K562 (cell line): ENCODE measurements at regions not wholly inside any gene's neighbourhood (a gene's known extent, or its start where the extent isn't known, plus 50 kb on each side); places are given as distances from the start of the nearest gene placed in this dataset.
A peak's percentile ranks its signal among the peaks of the same experiment; 100 is the strongest.

ENCODE experiments used
- CBX5 ChIP-seq: IDR thresholded peaks from 2 replicates; pipeline ENCODE4 v1.6.1; 2014; ENCODE audit warnings: low read depth, borderline replicate concordance
- CXXC5 ChIP-seq: fragments of 250-450 bp; sonication (Bioruptor Pico); IDR thresholded peaks from 2 replicates; pipeline ENCODE4 v1.8.0; 2022; ENCODE audit warnings: inconsistent platforms, mild to moderate bottlenecking, moderate library complexity
- HDAC6 ChIP-seq: IDR thresholded peaks from 2 replicates; pipeline ENCODE4 v1.6.1; 2012; ENCODE audit warnings: low read depth, mild to moderate bottlenecking, control low read depth, inconsistent platforms, low read length, moderate library complexity
- HDAC8 ChIP-seq: fragments of 450-650 bp; IDR thresholded peaks from 2 replicates; pipeline ENCODE4 v1.6.1; 2016; ENCODE audit warnings: mild to moderate bottlenecking, missing genetic modification characterization, moderate library complexity, missing compliant biosample characterization
- MBD2 ChIP-seq: sonication (generic); IDR thresholded peaks from 2 replicates; pipeline ENCODE4 v1.6.1; 2016; ENCODE audit warnings: low read depth, borderline replicate concordance
- NFE2 ChIP-seq: IDR thresholded peaks from 2 replicates; pipeline ENCODE4 v1.6.1; 2014; ENCODE audit warnings: antibody characterized with exemption, low read depth
- NR4A1 ChIP-seq, 2 experiments: fragments of 250-450 bp in 1 of 2; fragments of 450-650 bp in 1 of 2; sonication (Bioruptor Pico) in 1 of 2; IDR thresholded peaks; 2 replicates each; pipeline versions ENCODE4 v1.4.0 to v1.6.1; 2016 to 2020; ENCODE audit warnings: mild to moderate bottlenecking in 2 of 2, missing compliant biosample characterization in 1 of 2, missing genetic modification characterization in 1 of 2, moderate library complexity in 1 of 2
- POLR2H ChIP-seq: IDR thresholded peaks from 2 replicates; pipeline ENCODE4 v1.6.1; 2016; ENCODE audit warnings: missing genetic modification characterization, low read depth, mild to moderate bottlenecking, control low read depth, missing compliant biosample characterization, moderate library complexity
- RAD21 ChIP-seq, 2 experiments: fragments of 250-450 bp in 1 of 2; fragments of 450-650 bp in 1 of 2; sonication (Bioruptor Pico) in 1 of 2; formaldehyde crosslinking in 1 of 2; IDR thresholded peaks in 1 of 2; conservative IDR thresholded peaks in 1 of 2; 2 replicates each; pipeline versions ENCODE4 v1.4.0 to v1.8.0; 2020 to 2022; ENCODE audit warnings: mild to moderate bottlenecking in 2 of 2, moderate library complexity in 1 of 2
- RB1 ChIP-seq: fragments of 450-650 bp; IDR thresholded peaks from 2 replicates; pipeline ENCODE4 v1.6.1; 2017; ENCODE audit warnings: low read depth, mild to moderate bottlenecking
- ZBTB17 ChIP-seq: fragments of 450-650 bp; formaldehyde crosslinking; IDR thresholded peaks from 2 replicates; pipeline ENCODE4 v1.4.0; 2020; ENCODE audit warnings: mild to moderate bottlenecking
- ZC3H8 ChIP-seq: fragments of 450-650 bp; IDR thresholded peaks from 2 replicates; pipeline ENCODE4 v1.6.1; 2017
- TF ChIP-seq, protein P1 (sequence below): fragments of 450-650 bp; formaldehyde crosslinking; IDR thresholded peaks from 2 replicates; pipeline ENCODE4 v1.4.0; 2020; ENCODE audit warnings: mild to moderate bottlenecking, moderate library complexity
- TF ChIP-seq, protein P2 (sequence below): fragments of 450-650 bp; IDR thresholded peaks from 2 replicates; pipeline ENCODE4 v1.6.1; 2016; ENCODE audit warnings: mild to moderate bottlenecking, moderate library complexity
- TF ChIP-seq, protein P3 (sequence below): fragments of 450-650 bp; IDR thresholded peaks from 2 replicates; pipeline ENCODE4 v1.6.1; 2016; ENCODE audit warnings: antibody characterized with exemption

DNA sequence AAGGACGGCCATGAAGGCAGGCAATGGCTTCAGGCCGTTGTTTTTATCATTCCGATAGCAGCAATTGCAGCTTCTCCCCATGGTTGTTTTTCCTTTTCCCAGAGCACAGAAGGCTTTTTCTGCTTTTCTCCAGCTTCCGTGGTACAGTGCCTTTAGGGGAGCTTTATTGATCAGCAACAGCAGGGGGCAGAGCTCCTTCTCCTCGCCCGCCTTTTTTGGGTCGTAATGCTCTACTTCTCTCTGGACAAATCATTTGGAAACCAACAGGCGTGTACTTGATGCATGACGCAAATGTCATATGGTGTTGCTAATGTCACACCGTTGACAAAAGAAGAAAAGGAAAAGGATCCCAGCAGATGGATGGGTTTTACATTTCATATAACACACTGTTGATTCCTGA is 79.7 kb upstream of the SNRK start (continued):
- TF ChIP-seq CBX5: no peak
- TF ChIP-seq ZBTB17: no peak
- TF ChIP-seq, protein P1, sequence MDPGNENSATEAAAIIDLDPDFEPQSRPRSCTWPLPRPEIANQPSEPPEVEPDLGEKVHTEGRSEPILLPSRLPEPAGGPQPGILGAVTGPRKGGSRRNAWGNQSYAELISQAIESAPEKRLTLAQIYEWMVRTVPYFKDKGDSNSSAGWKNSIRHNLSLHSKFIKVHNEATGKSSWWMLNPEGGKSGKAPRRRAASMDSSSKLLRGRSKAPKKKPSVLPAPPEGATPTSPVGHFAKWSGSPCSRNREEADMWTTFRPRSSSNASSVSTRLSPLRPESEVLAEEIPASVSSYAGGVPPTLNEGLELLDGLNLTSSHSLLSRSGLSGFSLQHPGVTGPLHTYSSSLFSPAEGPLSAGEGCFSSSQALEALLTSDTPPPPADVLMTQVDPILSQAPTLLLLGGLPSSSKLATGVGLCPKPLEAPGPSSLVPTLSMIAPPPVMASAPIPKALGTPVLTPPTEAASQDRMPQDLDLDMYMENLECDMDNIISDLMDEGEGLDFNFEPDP (CRISPR knock-in tag): no peak
- no peak for TF ChIP-seq CXXC5 (CRISPR knock-in tag)
- TF ChIP-seq, protein P2, sequence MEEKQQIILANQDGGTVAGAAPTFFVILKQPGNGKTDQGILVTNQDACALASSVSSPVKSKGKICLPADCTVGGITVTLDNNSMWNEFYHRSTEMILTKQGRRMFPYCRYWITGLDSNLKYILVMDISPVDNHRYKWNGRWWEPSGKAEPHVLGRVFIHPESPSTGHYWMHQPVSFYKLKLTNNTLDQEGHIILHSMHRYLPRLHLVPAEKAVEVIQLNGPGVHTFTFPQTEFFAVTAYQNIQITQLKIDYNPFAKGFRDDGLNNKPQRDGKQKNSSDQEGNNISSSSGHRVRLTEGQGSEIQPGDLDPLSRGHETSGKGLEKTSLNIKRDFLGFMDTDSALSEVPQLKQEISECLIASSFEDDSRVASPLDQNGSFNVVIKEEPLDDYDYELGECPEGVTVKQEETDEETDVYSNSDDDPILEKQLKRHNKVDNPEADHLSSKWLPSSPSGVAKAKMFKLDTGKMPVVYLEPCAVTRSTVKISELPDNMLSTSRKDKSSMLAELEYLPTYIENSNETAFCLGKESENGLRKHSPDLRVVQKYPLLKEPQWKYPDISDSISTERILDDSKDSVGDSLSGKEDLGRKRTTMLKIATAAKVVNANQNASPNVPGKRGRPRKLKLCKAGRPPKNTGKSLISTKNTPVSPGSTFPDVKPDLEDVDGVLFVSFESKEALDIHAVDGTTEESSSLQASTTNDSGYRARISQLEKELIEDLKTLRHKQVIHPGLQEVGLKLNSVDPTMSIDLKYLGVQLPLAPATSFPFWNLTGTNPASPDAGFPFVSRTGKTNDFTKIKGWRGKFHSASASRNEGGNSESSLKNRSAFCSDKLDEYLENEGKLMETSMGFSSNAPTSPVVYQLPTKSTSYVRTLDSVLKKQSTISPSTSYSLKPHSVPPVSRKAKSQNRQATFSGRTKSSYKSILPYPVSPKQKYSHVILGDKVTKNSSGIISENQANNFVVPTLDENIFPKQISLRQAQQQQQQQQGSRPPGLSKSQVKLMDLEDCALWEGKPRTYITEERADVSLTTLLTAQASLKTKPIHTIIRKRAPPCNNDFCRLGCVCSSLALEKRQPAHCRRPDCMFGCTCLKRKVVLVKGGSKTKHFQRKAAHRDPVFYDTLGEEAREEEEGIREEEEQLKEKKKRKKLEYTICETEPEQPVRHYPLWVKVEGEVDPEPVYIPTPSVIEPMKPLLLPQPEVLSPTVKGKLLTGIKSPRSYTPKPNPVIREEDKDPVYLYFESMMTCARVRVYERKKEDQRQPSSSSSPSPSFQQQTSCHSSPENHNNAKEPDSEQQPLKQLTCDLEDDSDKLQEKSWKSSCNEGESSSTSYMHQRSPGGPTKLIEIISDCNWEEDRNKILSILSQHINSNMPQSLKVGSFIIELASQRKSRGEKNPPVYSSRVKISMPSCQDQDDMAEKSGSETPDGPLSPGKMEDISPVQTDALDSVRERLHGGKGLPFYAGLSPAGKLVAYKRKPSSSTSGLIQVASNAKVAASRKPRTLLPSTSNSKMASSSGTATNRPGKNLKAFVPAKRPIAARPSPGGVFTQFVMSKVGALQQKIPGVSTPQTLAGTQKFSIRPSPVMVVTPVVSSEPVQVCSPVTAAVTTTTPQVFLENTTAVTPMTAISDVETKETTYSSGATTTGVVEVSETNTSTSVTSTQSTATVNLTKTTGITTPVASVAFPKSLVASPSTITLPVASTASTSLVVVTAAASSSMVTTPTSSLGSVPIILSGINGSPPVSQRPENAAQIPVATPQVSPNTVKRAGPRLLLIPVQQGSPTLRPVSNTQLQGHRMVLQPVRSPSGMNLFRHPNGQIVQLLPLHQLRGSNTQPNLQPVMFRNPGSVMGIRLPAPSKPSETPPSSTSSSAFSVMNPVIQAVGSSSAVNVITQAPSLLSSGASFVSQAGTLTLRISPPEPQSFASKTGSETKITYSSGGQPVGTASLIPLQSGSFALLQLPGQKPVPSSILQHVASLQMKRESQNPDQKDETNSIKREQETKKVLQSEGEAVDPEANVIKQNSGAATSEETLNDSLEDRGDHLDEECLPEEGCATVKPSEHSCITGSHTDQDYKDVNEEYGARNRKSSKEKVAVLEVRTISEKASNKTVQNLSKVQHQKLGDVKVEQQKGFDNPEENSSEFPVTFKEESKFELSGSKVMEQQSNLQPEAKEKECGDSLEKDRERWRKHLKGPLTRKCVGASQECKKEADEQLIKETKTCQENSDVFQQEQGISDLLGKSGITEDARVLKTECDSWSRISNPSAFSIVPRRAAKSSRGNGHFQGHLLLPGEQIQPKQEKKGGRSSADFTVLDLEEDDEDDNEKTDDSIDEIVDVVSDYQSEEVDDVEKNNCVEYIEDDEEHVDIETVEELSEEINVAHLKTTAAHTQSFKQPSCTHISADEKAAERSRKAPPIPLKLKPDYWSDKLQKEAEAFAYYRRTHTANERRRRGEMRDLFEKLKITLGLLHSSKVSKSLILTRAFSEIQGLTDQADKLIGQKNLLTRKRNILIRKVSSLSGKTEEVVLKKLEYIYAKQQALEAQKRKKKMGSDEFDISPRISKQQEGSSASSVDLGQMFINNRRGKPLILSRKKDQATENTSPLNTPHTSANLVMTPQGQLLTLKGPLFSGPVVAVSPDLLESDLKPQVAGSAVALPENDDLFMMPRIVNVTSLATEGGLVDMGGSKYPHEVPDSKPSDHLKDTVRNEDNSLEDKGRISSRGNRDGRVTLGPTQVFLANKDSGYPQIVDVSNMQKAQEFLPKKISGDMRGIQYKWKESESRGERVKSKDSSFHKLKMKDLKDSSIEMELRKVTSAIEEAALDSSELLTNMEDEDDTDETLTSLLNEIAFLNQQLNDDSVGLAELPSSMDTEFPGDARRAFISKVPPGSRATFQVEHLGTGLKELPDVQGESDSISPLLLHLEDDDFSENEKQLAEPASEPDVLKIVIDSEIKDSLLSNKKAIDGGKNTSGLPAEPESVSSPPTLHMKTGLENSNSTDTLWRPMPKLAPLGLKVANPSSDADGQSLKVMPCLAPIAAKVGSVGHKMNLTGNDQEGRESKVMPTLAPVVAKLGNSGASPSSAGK: peak; percentile 47; the same call in 1 of the 2 replicates
- no peak for TF ChIP-seq ZC3H8
- TF ChIP-seq, protein P3, sequence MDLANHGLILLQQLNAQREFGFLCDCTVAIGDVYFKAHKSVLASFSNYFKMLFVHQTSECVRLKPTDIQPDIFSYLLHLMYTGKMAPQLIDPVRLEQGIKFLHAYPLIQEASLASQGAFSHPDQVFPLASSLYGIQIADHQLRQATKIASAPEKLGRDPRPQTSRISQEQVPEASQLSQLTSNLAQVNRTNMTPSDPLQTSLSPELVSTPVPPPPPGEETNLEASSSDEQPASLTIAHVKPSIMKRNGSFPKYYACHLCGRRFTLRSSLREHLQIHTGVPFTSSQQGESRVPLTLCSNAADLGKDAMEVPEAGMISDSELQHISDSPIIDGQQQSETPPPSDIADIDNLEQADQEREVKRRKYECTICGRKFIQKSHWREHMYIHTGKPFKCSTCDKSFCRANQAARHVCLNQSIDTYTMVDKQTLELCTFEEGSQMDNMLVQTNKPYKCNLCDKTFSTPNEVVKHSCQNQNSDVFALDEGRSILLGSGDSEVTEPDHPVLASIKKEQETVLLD: no peak
- TF ChIP-seq NR4A1 (CRISPR knock-in tag; IDR thresholded peaks at IDR 0.05): no peak
- TF ChIP-seq NR4A1 (tag; IDR thresholded peaks at IDR 0.05): no peak
- peak; percentile 21; the same call in 1 of the 2 replicates for TF ChIP-seq RB1
- no peak for TF ChIP-seq HDAC8 (tag)
- TF ChIP-seq POLR2H (tag): no peak
- TF ChIP-seq NFE2: no peak
- no peak for TF ChIP-seq MBD2
- TF ChIP-seq RAD21 (CRISPR knock-in tag; conservative IDR thresholded peaks at IDR 0.05 in 1 of 2, IDR thresholded peaks at IDR 0.05 in 1 of 2): peak; percentile 37 to 51
- no peak for TF ChIP-seq HDAC6
